Adrenal gland (tissue), 9 donors: ENCODE measurements at regions not wholly inside any gene's neighbourhood (a gene's known extent, or its start where the extent isn't known, plus 50 kb on each side); places are given as distances from the start of the nearest gene placed in this dataset.
"Not testable (repeated sequence)": the region's sequence is repeated elsewhere in the genome, so short reads cannot be mapped to it uniquely, and the experiment has no call there.

Source experiments
- DNase-seq, 7 donors: peaks; one replicate each; pipeline ENCODE4 v3.0.0-alpha.2; 2019 to 2020
- H3K27ac ChIP-seq, 5 donors: fragments of 200-600 bp; sonication (generic) in 4 of 5; 1 replicate in 3 of 5; 2 replicates in 2 of 5; pipeline versions ENCODE4 v1.5.1 to v1.8.0; 2016 to 2020; ENCODE audit warnings: mild to moderate bottlenecking in 1 of 5
- H3K27me3 ChIP-seq: fragments of 200-600 bp; 2 replicates; pipeline ENCODE4 v1.8.0; 2021
- H3K36me3 ChIP-seq, 2 donors: fragments of 200-600 bp; replicated peaks in 1 of 2; 1 replicate in 1 of 2; 2 replicates in 1 of 2; pipeline versions ENCODE4 v1.5.1 to v1.8.0; 2018 to 2022
- H3K4me1 ChIP-seq, 2 donors: fragments of 200-600 bp; replicated peaks in 1 of 2; 1 replicate in 1 of 2; 2 replicates in 1 of 2; pipeline versions ENCODE4 v1.5.1 to v1.8.0; 2018 to 2021
- H3K4me3 ChIP-seq, 4 donors: fragments of 200-600 bp; sonication (generic) in 3 of 4; one replicate each; pipeline ENCODE4 v1.5.1; 2016 to 2018
- H3K9me3 ChIP-seq, 3 donors: fragments of 200-600 bp; sonication (generic) in 1 of 3; replicated peaks in 1 of 3; 1 replicate in 2 of 3; 2 replicates in 1 of 3; pipeline versions ENCODE4 v1.5.1 to v1.8.0; 2016 to 2021
- CTCF ChIP-seq, 6 experiments: fragments of 450-650 bp in 4 of 6; fragments of 200-600 bp in 2 of 6; sonication (generic) in 1 of 6; IDR thresholded peaks; 1 replicate in 5 of 6; 2 replicates in 1 of 6; pipeline versions ENCODE4 v1.5.1 to v1.8.0; 2016 to 2021; ENCODE audit warnings: antibody characterized with exemption in 6 of 6, mild to moderate bottlenecking in 2 of 6, moderate library complexity in 1 of 6
- POLR2A ChIP-seq, 2 donors: fragments of 450-650 bp; IDR thresholded peaks; one replicate each; pipeline ENCODE4 v1.6.1; 2017; ENCODE audit warnings: antibody characterized with exemption in 2 of 2, mild to moderate bottlenecking in 2 of 2, moderate library complexity in 1 of 2
- WGBS, 4 donors: extraction: QIAGEN DNeasy Blood & Tissue Kit in 2 of 4; methylation state at CpG; one replicate each; pipeline versions ENCODE4 v1.1.5 to v1.1.7; 2013 to 2017; 5-methylcytosine and 5-hydroxymethylcytosine counted together
- intact Hi-C, 2 donors: fragments of 100-400 bp; cut with DNase I; formaldehyde crosslinking; loops; one replicate each; pipeline versions ENCODE4 v1.14.1 to v1.15.0; 2022 to 2023
- donor health status: healthy with polysubstance abuse.
- donor health status: Bipolar disorder and iron deficiency.
- donor health status: DM: yes; HTN: yes; CAD: no.
- donor health status: DM: no; HTN: no; CAD: no.
- donor health status: DM: no; HTN: no; CAD: no.

- no peak for DNase-seq
- WGBS, 4 donors: 88 to 92% (median 90%) methylated on average over 7 of the region's 7 CpGs
- no peak overlapping the region for H3K4me3 ChIP-seq
- no peaks in the 10 kb centered on the region for H3K27me3 ChIP-seq
- H3K36me3 ChIP-seq: no peaks in the 10 kb centered on the region
- no peaks in the 10 kb centered on the region for H3K9me3 ChIP-seq
- no peaks in the 10 kb centered on the region for H3K4me1 ChIP-seq
- no peak overlapping the region for H3K27ac ChIP-seq
- intact Hi-C loops: no loop called here
- TF ChIP-seq CTCF (IDR thresholded peaks at IDR 0.05) (no peak), POLR2A (IDR thresholded peaks at IDR 0.05) (no peak)
These were observed 1208.8 kb downstream of the VRK1 start for GRCh38 chr14:98006008-98006407.

GRCh38 chr14:98008381-98009113 lies 1211.4 kb downstream of the VRK1 start:
- TF ChIP-seq CTCF (IDR thresholded peaks at IDR 0.05) (no peak), POLR2A (IDR thresholded peaks at IDR 0.05) (no peak)
- DNase-seq: no peak
- 84 to 94% (median 87%) methylated on average over 4 of the region's 4 CpGs for WGBS, 4 donors
- no peak overlapping the region for H3K27ac ChIP-seq
- H3K4me3 ChIP-seq: no peak overlapping the region
- H3K36me3 ChIP-seq: no peaks in the 10 kb centered on the region
- intact Hi-C loops: no loop called here
- no peaks in the 10 kb centered on the region for H3K4me1 ChIP-seq
- H3K27me3 ChIP-seq: no peaks in the 10 kb centered on the region
- no peaks in the 10 kb centered on the region for H3K9me3 ChIP-seq

GRCh38 chr14:98009177-98009576 lies 1212.0 kb downstream of the VRK1 start:
- H3K4me1 ChIP-seq, H3K36me3 ChIP-seq, DNase-seq, H3K27me3 ChIP-seq, H3K27ac ChIP-seq, H3K9me3 ChIP-seq, intact Hi-C loops, H3K4me3 ChIP-seq: not testable (repeated sequence)
- WGBS, 4 donors: 90 to 96% (median 93%) methylated on average over 3 of the region's 3 CpGs

GRCh38 chr14:98010784-98011183 lies 1213.6 kb downstream of the VRK1 start:
- 52 to 64% (median 61%) methylated on average over 2 of the region's 2 CpGs for WGBS, 4 donors

More at GRCh38 chr14:98010784-98011183, 1213.6 kb downstream of the VRK1 start:
- Histone ChIP-seq H3K4me1 (no peaks in the 10 kb centered on the region), H3K9me3 (no peaks in the 10 kb centered on the region), H3K27ac (no peak overlapping the region), H3K27me3 (no peaks in the 10 kb centered on the region), H3K36me3 (no peaks in the 10 kb centered on the region), H3K4me3 (no peak overlapping the region)
- no peak for DNase-seq
- intact Hi-C loops: no loop called here
- no peak for TF ChIP-seq CTCF (IDR thresholded peaks at IDR 0.05)
- no peak for TF ChIP-seq POLR2A (IDR thresholded peaks at IDR 0.05)
